GM19238 (cell line): ENCODE measurements at regions not wholly inside any gene's neighbourhood (a gene's known extent, or its start where the extent isn't known, plus 50 kb on each side); places are given as distances from the start of the nearest gene placed in this dataset.

Source experiments
- DNase-seq: peaks from one replicate; pipeline ENCODE4 v3.0.0; 2011; ENCODE audit warnings: low spot score; ENCODE audit not compliant: insufficient read length

DNA sequence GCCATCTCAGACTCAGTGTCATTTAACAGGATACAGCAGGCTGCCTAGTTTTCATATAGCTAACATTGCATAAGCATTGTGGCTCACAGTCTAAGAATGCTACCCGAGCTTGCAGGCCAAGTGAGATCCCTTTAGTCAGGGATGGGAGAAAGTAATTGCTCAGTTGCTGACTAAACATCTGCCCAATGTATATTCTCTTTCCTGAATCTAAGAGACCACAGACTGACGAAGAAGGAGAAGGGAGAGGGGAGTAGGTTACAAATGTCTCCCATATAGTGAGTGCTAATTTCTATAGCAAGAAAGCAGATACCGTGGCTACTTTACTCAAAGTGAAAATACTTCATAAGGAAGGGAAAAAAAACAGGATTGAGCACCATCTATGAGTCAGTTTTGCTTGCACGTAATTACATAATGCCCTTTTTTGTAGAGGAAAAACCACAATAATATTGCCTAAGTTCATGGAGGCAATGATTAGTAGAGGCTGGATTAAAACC, 453.9 kb downstream of the COG6 start:
- no peak for DNase-seq

DNA sequence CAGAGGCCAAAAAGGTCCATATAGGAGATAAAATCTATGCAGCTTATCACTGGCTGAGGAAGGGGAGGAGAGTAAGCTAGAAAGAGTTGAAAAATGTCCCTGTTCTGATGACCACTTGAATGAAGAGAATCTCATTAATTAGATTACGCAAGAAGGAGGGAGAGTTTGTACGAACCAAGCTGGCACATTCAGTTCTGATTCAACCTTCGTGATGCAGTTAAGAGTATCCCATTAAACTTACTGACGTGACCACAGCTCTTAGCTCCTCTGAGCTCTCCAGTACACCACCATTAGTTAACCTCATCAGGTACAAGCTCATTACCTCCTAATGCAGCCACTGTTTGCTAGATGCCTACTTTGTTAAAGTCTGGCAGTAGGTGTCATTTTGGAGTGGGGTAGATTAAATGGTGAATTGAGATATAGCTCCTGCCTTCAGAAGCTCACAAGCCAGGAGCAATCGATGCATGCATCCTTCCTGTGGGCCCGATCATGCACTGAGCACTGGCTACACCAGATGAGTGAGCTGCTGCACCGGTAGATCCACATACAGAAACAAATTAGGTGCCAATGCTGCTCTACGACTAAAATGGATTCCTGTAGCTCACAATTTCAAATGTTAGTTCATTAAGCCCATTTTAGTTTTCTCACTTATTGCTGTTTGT, 458.3 kb downstream of the COG6 start:
- DNase-seq, result no peak

DNA sequence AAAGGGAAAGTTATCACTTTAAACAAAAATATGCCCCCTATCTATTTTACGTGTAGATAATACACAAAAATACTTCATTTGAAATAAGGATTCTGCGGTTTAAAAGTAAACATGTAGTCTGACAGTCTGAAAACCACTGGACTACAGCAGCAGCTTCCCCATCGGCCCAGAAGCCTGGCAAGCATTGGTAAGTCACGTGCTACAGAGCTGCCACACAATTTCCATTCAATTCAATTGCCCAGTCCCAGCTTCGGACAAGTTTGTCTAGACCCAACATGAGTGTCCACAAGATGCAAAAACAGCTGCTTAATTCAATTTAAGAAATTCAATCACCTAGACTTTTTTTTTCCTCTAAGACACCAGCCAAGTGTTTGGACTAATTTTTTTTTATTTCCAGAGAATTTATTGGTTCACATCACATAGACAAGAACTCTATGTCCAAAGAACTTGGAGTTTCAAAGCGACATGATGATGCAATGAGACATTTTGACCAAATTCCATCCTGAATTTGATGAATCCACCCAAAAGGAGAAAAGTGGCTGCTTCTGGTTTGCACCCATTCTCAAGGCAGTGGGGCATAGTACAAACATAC, 458.9 kb downstream of the COG6 start:
- DNase-seq, result no peak

DNA sequence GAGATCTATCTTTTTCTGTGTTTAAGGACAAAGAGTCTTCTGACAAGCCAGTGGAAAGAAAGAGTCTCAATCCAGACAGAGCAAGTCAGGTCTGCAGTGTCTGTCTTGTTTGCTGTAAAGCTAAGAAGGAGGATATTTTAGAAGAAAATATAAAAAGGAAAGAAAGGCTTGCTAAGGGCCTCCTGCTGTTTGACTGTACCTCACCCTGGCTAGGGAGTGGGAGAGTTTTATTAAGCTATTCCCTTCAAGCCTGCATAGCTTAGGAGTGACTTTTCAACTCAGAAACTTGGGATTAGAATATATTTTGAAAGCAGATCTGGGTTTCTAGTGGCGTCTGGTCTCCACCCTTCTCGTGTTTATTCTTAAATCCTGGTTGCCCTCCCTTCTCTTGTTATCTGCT, 460.0 kb downstream of the COG6 start:
- DNase-seq, result no peak

DNA sequence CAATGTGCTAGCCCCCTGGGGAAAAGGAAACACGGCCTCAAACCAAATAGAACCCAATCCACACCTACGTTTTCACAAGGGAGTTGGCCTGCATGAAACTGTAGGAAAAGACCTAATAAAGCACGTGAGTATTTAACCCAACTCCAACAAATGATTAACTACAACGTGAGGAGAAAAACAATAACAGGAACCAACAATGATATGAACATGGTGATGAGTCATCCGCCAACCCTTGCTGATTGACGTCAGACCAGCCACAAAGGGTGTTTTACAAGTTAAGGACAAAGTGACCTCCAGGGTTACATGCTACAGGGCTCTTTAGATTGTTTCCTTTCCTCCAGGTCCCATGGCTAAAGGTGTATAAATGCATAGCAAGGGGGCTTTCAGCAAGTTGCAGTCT, 460.5 kb downstream of the COG6 start:
- DNase-seq, result no peak

DNA sequence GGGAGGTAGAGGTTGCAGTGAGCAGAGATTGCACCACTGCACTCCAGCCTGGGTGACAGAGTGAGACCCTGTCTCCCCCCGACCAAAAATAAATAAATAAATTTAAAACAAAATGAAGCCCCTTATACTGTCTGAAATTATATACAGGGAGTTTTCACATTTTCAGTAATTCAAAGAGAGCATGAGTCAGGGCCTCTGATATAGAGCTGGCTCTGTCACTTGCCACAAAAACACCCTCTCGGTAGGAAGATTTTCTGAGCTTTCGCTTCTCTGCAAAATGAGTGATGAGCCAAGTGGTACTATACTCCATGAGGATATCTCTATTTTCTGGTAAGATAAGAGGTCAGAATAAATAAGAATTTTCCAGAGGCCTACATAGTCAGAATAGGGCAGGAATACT, 462.9 kb downstream of the COG6 start:
- DNase-seq, result no peak

DNA sequence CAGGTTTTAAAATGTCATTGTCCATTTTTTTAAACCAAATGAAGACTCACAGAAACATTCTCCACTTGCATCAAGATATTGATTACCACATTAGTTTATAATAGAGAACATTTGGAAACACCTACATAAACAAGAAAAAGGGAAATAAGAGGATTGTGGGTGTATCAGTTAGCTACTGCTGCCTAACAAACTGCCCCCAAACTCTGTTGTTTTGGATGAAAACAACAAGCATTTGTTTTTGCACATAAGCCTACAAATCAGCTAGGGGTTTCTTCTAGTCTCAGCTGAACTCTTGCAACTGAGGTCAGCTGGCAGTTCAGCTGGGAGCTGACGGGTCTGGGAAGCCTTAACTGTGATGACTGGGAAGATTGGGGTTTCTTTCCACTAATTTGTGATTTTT, 464.4 kb downstream of the COG6 start:
- no peak for DNase-seq

DNA sequence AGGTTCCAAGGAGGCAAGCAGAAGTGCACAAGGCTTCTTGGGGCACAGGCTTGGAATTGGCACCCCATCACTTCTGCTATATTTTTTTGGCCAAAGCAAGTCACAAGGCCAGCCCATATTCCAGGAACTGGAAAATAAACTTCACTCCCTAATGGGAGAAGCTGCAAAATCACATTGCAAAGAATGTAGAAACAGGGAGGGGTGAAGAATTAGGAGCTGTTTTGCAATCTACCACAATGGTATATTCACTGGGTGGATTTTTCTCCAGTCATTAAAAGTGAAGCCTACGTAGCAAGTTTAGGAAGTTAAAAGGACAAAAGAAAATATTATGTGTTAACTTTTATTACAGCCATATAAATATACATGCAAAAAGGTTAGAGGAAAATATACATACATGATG, 464.8 kb downstream of the COG6 start:
- DNase-seq, result no peak

DNA sequence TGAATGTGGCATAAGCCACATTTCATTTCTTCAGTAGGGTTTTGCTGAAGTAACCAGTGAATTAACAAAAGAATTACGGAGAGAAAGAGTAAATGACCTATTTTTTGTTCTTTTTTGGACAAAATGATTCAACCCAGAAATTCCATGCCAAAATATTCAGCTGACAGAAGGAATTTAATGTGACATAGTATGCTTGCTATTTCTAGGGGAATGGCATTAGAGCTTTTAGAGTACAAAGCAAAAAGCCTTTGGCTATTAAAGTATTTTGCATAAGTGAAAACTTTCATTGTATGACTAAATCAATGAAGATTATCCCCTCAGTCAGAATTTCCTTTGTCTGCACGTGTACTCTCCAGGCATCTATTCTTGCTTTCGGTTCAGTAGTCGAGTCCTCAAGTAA, 465.3 kb downstream of the COG6 start:
- DNase-seq, result no peak

DNA sequence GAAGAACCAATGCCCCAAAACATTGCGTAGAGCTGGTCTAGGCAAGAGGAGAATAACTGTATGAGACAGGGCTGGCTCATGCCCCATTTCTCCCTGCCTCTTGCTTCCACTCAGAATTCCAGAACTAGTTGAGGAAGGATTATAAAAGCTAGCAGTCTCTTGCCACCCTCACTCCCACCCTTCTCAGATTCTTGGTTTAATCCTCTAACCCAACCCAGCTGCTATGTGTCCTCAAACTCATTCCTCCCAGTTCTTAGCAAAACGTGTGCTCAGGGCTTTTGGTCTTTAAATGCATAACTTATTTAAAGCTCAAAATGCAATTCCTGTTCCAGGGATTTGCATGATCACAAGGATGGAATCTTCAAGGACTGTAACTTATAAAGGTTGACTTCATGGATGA, 466.3 kb downstream of the COG6 start:
- DNase-seq, result no peak

DNA sequence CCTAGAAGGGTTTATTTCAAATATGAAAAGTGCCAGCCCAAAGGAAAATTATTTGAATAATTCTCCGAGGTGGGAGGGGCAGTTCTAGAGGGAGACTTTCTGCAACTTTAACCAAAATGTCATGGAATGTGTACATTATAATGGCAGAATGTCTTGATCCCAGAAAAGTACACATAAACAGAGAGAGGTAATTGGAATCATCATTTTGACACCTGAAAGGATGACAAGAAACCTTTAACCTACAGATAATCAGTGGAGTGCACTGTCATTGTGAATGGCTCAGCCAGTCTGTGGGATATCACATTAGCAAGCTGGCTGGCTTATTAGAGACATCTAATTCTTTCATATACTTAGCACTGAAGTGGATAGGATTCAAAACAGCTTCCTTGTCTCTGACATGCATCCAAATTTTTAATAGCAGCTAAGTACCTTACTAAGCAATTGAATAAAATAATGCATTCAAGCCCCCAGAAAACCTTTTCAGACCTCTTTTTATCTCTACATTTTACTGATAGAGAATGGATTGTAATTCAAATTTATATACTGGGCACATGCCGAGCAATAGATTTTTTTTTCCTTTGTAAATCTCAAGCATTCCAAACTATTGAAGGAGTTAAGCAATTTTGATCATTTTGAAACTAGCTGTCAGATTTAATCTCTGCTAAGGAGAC, 468.6 kb downstream of the COG6 start:
- no peak for DNase-seq

DNA sequence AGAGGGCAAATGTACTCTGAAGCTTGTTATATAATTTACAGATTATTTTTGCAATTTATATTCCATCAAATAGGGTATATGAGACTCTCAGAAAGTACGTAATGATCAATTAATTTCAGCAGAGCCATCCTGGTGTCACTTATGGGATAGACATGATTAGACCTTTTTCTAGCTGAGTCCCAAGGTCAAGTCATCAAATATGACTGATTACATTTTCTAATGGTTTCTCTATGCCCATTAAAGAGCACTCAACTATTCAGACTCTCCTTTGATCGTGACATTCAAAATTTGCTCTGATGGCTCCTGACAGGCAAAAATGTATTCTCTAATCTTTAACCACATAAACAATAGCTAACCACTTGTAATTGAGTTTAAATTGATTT, 469.2 kb downstream of the COG6 start:
- no peak for DNase-seq

DNA sequence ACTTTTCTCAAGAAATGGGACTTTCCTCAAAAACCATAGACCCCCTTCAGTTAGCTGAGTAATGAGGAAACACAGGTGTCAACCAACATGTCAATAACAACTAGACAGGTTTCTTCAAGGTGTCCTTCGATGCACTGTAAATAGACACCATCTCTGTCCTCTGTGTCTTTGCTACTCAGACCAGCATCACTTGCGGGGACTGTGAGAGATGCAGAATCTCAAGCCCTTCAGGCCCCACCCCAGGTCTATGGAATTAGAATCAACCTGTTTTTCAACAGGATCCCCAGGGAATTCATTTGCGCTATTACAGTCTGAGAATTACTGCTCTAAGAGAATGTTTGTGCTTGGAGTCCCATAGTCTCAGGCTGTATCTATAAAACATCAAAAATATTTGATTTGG, 469.9 kb downstream of the COG6 start:
- DNase-seq, result no peak

DNA sequence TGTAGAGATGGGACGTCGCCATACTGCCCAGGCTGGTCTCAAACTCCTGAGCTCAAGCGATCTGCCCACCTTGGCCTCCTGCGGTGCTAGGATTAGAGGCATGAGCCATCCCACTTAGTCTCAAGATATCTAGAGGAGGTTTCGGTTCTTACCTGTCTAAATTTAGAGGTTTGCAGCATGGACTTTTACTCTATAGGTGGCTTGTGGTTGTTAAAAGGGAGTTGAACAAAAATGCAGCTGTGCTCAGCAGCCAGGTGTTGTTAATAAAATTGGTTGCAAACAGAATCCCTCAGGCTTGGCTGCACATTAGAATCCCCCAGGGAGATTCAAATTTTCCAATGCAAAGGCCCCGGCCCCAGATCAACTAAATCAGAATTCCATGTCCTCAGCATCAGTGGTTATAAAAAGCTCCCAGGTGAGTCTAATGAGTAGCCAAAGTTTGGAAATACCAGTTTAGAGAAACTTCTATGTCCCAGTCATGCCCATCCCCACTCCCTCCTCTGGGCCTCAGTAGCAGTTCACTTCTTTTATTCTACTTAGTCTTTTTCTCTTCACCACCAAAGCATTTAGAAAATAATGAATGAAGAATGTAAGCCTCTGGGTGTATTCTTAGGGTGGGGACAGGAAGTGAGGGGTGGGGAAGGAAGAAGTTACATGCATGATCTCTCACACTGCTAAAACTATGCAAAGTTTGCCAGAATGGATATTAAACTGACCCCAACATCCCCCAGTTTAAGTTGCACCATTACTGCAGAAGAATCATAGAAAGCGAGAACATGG, 471.0 kb downstream of the COG6 start:
- DNase-seq, result no peak

DNA sequence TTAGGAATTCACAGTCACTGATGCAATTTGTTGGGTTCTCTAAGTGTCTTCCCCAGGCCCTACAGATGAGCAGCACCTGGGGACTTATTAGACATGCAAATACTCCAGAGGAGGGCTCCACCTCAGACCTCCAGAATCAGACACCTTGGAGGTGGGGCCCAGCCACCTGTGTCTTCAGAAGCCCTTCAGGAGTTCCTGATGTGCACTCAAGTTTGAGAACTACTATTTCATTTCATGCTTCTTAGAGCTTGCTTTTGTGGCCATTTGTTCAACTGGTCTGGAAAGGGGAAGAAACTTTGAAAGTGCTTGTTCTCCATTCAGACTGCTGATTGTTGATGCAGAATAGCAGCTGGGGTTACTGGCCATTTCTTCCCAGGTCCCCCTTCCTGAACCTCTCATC, 472.0 kb downstream of the COG6 start:
- no peak for DNase-seq

DNA sequence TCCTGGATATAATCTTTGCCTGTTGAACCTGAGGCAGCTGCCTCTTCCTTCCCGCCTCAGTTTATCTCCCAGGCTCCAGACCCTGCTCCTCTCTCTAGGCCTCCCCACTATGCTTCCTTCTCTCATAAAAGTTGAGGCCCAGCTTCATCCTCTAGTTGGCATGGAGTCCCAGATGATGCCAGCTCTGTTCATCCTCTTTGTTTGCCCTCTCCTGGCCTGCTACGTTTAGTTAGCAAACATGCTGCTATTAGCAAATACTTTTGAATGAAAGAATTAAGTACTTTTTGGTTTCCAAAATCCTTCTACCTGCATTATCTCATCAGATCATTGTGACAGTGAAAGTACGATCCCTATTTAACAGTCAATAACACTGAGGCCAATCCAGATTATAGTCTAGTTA, 472.5 kb downstream of the COG6 start:
- no peak for DNase-seq

DNA sequence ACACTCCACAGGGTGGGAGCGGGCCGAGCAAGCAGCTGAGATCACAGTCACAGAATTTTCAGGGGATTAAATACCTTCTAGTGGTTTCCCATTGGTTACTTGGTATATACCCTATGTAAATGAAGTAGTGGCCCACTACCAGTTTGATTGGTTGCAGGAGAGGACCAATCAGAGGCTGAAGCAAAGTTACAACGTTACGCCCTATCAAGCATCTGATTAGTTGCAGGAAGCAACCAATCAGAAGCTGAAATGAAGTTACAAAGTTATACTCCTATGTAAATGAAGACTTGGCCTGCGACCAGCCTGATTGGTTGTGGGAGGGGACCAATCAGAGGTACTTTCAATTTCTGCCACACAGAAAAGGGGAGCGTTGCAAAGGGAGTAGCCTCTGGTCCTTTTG, 474.0 kb downstream of the COG6 start:
- no peak for DNase-seq

DNA sequence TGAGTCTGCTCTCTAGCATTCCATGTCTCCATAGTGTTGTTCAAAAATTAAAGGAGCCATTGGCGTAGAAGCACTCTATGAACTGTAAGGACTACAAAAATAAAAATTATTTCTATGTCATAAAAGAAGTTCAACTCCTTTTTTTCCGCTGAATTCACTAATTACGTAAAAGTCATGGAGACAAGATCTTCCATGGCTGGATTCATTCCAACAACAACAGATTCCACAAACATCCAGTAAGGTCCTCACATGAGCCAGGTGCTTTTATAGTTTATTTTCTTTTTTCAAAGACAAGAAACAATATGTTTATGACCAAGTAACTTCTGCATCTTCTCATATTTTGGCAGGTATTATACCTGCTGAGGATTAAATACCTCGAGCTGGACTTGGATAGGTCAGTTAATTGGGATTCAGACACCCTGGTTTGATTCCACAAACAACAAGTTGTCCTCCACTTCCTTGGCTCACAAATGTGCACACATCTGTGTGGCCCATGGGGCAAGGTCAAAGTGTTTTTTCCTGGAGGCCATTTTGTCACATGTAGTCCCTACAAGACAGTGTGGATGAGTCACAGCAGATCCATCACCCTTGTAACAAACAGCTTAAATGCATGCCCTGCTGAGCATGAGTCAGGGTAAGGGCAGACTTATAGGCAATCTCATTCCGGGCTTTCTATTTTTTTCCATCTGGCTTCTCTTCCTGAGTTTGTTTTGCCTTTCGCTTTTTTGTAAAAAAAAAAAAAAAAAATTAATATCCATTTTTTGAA, 475.6 kb downstream of the COG6 start:
- DNase-seq, result no peak

DNA sequence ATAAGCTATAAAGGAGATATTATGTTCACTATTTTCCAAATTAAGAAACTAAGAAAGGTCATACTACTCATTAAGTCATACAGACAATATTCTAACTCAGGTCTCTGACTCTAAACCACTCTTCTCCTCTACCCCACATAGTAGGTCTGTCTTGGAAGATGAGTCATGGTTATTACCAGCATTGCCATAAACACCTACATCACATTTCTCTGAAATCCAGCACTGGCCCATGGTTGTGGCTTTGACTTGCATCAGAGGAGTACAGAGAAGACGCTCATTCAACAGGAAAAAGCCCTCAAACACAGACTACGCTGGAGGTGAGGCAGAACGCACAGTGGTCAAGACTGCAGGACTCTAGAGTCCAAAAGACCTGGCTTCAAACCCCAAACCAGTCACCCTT, 476.8 kb downstream of the COG6 start:
- no peak for DNase-seq

DNA sequence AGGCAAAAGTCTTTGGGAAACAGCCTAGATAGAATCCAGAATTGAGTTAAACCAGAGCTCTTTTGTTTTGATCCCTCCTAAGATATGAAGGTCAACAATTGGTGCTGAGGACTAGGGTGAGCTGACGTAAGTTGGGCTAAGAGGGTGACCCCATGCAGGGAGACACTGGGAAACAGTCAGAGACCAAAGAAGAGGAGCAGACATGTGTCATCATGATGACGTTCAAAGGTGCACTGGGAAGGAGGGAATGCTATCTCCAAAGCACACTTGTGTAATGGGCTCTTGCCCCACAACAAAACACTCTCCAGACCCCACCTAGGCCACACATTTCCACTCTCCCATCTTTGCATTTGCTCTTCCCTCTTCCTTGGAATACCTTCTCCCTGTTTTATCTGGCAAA, 481.4 kb downstream of the COG6 start:
- DNase-seq, result no peak

DNA sequence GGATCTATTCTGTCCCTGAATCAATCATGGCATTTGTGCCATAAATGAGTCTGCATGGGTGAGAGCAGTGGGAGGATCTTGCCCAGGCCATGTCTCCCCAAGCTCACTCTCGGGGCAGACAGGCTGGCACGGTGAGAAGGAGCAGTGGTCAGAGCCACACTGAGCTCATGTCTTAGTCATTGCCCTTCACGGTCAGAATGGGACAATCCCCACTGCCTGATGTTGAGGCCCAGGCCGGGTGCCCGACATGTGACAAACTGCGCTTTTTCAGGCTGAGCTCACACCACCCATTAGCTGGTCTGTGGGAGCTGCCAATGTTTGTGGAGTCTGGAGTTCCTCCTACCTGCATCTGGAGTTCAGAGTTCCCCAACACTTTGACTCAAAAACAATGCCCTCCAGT, 481.9 kb downstream of the COG6 start:
- no peak for DNase-seq
